PC-3 (cell line): ENCODE measurements at regions not wholly inside any gene's neighbourhood (a gene's known extent, or its start where the extent isn't known, plus 50 kb on each side); places are given as distances from the start of the nearest gene placed in this dataset.

Experiments
- CTCF ChIP-seq: fragments of 300-600 bp; sonication (generic); conservative IDR thresholded peaks from 2 replicates; pipeline ENCODE4 v1.5.1; 2017; ENCODE audit warnings: antibody characterized with exemption, low read depth, mild to moderate bottlenecking, low read length
- EZH2 ChIP-seq: fragments of 300-600 bp; sonication (generic); IDR thresholded peaks from one replicate; pipeline ENCODE4 v1.6.1; 2017; ENCODE audit warnings: antibody characterized with exemption, mild to moderate bottlenecking, low read length; ENCODE audit not compliant: unreplicated experiment

DNA sequence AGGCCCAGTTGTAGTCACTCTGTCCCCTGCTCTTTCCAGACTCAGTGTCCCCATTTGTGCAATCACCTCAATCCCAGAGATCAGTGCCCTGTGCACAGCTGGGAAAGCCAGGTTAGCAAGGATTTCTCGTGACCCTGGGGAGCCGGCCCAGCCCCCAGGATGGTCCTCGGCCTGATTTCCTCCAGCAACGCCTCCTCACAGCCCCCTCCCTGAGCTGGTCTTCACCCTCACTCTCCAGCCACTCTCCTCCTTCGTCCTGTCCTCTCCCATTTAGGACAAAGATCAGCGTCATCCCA, 194.8 kb upstream of the C14orf180 start:
- TF ChIP-seq CTCF (no peak), EZH2 (no peak)
